Osteoblast (primary cell): ENCODE measurements at regions not wholly inside any gene's neighbourhood (a gene's known extent, or its start where the extent isn't known, plus 50 kb on each side); places are given as distances from the start of the nearest gene placed in this dataset.
"Not testable (repeated sequence)": the region's sequence is repeated elsewhere in the genome, so short reads cannot be mapped to it uniquely, and the experiment has no call there.

ENCODE experiments used
- DNase-seq: peaks from one replicate; pipeline ENCODE4 v3.0.0; 2011; ENCODE audit warnings: low spot score, mixed read lengths; ENCODE audit not compliant: insufficient read length; ENCODE audit errors: missing footprints
- H2AFZ ChIP-seq: 2 replicates; pipeline ENCODE4 v1.6.0; 2011; ENCODE audit warnings: mild to moderate bottlenecking, low read length
- H3K27ac ChIP-seq: 2 replicates; pipeline ENCODE4 v1.5.1; 2011; ENCODE audit warnings: mild to moderate bottlenecking, low read depth, low read length, moderate library complexity
- H3K27me3 ChIP-seq: 2 replicates; pipeline ENCODE4 v1.6.0; 2012; ENCODE audit warnings: mild to moderate bottlenecking, control low read depth, inconsistent platforms, low read length, moderate library complexity; ENCODE audit not compliant: insufficient read depth
- H3K36me3 ChIP-seq: 2 replicates; pipeline ENCODE4 v1.5.1; 2011; ENCODE audit warnings: mild to moderate bottlenecking, low read length, control low read depth, moderate library complexity; ENCODE audit not compliant: insufficient read depth
- H3K4me1 ChIP-seq: 2 replicates; pipeline ENCODE4 v1.5.1; 2011; ENCODE audit warnings: mild to moderate bottlenecking, low read length, control low read depth, moderate library complexity; ENCODE audit not compliant: insufficient read depth
- H3K4me2 ChIP-seq: 2 replicates; pipeline ENCODE4 v1.6.0; 2011; ENCODE audit warnings: mild to moderate bottlenecking, low read length; ENCODE audit not compliant: insufficient read depth
- H3K4me3 ChIP-seq: fragments of 200-600 bp; sonication (generic); 3 replicates; pipeline ENCODE4 v1.5.1; 2012; ENCODE audit warnings: mild to moderate bottlenecking, low read length, inconsistent platforms; ENCODE audit not compliant: insufficient read depth
- H3K79me2 ChIP-seq: 2 replicates; pipeline ENCODE4 v1.6.0; 2012; ENCODE audit warnings: mild to moderate bottlenecking, low read length, control low read depth, inconsistent platforms; ENCODE audit not compliant: insufficient read depth
- H3K9me3 ChIP-seq: 2 replicates; pipeline ENCODE4 v1.5.1; 2011; ENCODE audit warnings: low read depth, low read length, control low read depth
- H4K20me1 ChIP-seq: 2 replicates; pipeline ENCODE4 v1.6.0; 2012; ENCODE audit warnings: mild to moderate bottlenecking, low read length, control low read depth; ENCODE audit not compliant: insufficient read depth
- TF ChIP-seq, protein P1 (sequence below): IDR thresholded peaks from 2 replicates; pipeline ENCODE4 v1.5.1; 2011; ENCODE audit warnings: mild to moderate bottlenecking, low read depth, low read length, moderate library complexity; ENCODE audit errors: extremely low read depth

DNA sequence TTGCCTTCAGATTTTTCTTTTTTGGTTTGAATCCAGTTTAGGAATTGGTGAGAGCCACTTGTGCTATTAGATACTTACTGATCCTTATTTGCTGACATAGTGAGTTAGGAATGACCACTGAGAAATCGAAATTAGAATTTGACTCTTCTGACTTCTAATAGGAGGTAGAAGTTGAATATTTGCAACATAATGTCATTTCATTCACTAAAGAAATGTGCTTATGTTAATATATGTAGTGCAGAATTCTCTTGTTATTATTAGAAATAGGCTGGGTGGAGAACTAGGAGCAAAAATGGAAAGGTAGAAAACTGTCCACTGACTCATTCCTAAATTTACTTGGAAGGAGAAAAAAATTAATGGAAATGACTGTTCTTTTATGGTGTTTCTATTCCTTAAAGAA, 538.2 kb upstream of the SGO1 start:
- no peak overlapping the region for H2AFZ ChIP-seq
- H3K27me3 ChIP-seq = no peaks in the 10 kb centered on the region
- H3K27ac ChIP-seq = no peak overlapping the region
- H3K79me2 ChIP-seq = no peaks in the 10 kb centered on the region
- no peaks in the 10 kb centered on the region for H3K36me3 ChIP-seq
- no peaks in the 10 kb centered on the region for H4K20me1 ChIP-seq
- TF ChIP-seq, protein P1, sequence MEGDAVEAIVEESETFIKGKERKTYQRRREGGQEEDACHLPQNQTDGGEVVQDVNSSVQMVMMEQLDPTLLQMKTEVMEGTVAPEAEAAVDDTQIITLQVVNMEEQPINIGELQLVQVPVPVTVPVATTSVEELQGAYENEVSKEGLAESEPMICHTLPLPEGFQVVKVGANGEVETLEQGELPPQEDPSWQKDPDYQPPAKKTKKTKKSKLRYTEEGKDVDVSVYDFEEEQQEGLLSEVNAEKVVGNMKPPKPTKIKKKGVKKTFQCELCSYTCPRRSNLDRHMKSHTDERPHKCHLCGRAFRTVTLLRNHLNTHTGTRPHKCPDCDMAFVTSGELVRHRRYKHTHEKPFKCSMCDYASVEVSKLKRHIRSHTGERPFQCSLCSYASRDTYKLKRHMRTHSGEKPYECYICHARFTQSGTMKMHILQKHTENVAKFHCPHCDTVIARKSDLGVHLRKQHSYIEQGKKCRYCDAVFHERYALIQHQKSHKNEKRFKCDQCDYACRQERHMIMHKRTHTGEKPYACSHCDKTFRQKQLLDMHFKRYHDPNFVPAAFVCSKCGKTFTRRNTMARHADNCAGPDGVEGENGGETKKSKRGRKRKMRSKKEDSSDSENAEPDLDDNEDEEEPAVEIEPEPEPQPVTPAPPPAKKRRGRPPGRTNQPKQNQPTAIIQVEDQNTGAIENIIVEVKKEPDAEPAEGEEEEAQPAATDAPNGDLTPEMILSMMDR = no peak
- no peaks in the 10 kb centered on the region for H3K4me1 ChIP-seq
- no peak overlapping the region for H3K4me2 ChIP-seq
- H3K4me3 ChIP-seq = no peak overlapping the region
- no peak for DNase-seq
- H3K9me3 ChIP-seq = no peaks in the 10 kb centered on the region

DNA sequence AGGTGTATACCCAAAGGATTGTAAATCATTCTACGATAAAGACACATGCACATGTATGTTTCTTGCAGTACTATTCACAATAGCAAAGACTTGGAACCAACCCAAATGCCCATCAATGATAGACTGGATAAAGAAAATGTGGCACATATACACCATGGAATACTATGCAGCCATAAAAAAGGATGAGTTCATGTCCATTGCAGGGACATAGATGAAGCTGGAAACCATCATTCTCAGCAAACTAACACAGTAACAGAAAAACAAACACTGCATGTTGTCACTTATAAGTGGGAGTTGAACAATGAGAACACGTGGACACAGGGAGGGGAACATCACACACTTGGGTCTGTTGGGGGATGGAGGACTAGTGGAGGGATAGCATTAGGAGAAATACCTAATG, 530.4 kb upstream of the SGO1 start:
- H3K9me3 ChIP-seq = not testable (repeated sequence)

DNA sequence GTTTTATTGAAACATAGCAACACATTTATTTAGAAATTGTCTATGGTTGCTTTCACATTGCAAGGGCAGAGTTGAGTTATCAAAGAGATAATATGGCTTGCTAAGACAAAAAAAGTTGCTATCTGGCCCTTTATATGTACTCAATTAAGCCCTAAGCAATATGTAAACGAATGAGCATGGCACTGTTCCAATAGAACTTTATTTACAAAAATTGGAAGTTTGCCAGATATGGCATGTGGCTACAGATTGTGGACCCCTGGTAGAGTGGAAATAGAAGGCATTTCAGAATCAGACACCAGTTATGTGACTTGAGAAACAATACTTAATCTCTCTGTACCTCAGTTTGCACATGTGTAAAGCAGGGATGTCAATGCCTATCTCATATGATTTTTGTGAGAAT, 515.6 kb upstream of the SGO1 start:
- Histone ChIP-seq H3K36me3 (no peaks in the 10 kb centered on the region), H3K27me3 (no peaks in the 10 kb centered on the region), H3K4me3 (no peak overlapping the region), H3K4me2 (no peak overlapping the region), H3K27ac (no peak overlapping the region), H2AFZ (no peak overlapping the region), H3K9me3 (no peaks in the 10 kb centered on the region), H3K4me1 (no peaks in the 10 kb centered on the region), H3K79me2 (no peaks in the 10 kb centered on the region), H4K20me1 (no peaks in the 10 kb centered on the region)
- no peak for DNase-seq
- TF ChIP-seq, protein P1 = no peak

More for the DNA sequence above, 530.4 kb upstream of the SGO1 start:
- not testable (repeated sequence) for H3K36me3 ChIP-seq, H2AFZ ChIP-seq, H3K4me2 ChIP-seq, H3K27me3 ChIP-seq, H3K4me1 ChIP-seq, H4K20me1 ChIP-seq, H3K4me3 ChIP-seq, H3K79me2 ChIP-seq, H3K27ac ChIP-seq, DNase-seq

DNA sequence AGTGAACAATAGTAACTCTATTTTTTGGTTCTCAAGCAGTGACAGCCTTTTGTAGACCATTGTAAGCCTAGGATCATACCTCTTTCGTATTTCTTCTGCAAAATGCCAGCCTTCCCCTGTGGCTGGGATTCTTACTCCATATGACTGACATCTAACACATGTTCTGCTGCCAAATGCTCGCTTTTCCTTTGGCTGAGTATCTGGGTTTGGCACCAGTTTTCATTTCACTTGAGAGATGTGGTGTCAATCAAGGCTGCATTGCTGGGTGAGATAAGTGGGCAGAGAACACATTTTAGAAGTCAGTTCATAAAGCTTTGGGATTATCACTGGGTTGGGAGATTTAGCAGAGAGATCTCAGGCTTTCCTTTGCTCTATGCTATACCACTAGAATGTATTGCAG, 514.7 kb upstream of the SGO1 start:
- no peaks in the 10 kb centered on the region for H3K4me1 ChIP-seq
- H2AFZ ChIP-seq = no peak overlapping the region
- DNase-seq = no peak
- no peak overlapping the region for H3K4me2 ChIP-seq
- no peaks in the 10 kb centered on the region for H3K79me2 ChIP-seq
- no peak overlapping the region for H3K4me3 ChIP-seq
- H3K36me3 ChIP-seq = no peaks in the 10 kb centered on the region
- no peaks in the 10 kb centered on the region for H3K9me3 ChIP-seq
- TF ChIP-seq, protein P1 = no peak
- H3K27me3 ChIP-seq = no peaks in the 10 kb centered on the region
- H4K20me1 ChIP-seq = no peaks in the 10 kb centered on the region
- no peak overlapping the region for H3K27ac ChIP-seq
